C4-2B (cell line): ENCODE measurements at regions not wholly inside any gene's neighbourhood (a gene's known extent, or its start where the extent isn't known, plus 50 kb on each side); places are given as distances from the start of the nearest gene placed in this dataset.

Experiments
- ZFX ChIP-seq: fragments of 450-650 bp; IDR thresholded peaks from 2 replicates; pipeline ENCODE4 v1.6.1; 2017
- TF ChIP-seq, protein P1 (sequence below): fragments of 450-650 bp; conservative IDR thresholded peaks from 2 replicates; pipeline ENCODE4 v1.5.1; 2017; ENCODE audit warnings: mild to moderate bottlenecking

DNA sequence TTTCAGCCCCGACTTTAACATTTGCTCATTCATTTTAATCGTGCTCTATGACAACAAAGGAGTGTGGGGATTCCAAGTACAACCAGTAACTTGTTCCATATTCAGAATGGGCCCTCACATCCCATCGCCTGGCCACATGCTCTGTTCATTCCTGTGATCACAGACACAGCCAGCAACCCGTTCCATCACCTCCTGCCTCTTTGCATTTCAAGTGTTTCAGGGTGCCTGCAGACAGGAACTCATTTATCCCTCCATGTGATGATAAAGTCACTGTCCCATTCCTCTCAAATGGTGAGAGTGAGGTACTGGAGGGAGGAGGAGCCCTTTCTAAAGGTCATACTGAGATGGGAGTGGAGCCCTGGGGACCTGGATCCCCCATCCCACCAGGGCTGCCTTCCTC, 571.1 kb downstream of the MAT2B start:
- TF ChIP-seq, protein P1, sequence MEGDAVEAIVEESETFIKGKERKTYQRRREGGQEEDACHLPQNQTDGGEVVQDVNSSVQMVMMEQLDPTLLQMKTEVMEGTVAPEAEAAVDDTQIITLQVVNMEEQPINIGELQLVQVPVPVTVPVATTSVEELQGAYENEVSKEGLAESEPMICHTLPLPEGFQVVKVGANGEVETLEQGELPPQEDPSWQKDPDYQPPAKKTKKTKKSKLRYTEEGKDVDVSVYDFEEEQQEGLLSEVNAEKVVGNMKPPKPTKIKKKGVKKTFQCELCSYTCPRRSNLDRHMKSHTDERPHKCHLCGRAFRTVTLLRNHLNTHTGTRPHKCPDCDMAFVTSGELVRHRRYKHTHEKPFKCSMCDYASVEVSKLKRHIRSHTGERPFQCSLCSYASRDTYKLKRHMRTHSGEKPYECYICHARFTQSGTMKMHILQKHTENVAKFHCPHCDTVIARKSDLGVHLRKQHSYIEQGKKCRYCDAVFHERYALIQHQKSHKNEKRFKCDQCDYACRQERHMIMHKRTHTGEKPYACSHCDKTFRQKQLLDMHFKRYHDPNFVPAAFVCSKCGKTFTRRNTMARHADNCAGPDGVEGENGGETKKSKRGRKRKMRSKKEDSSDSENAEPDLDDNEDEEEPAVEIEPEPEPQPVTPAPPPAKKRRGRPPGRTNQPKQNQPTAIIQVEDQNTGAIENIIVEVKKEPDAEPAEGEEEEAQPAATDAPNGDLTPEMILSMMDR, result no peak
- TF ChIP-seq ZFX, result no peak
